GM13976 (cell line): ENCODE measurements at regions not wholly inside any gene's neighbourhood (a gene's known extent, or its start where the extent isn't known, plus 50 kb on each side); places are given as distances from the start of the nearest gene placed in this dataset.

Experiments used
- DNase-seq: peaks from one replicate; pipeline ENCODE4 v3.0.0; 2012; ENCODE audit warnings: low spot score
- CTCF ChIP-seq: IDR thresholded peaks from 2 replicates; pipeline ENCODE4 v1.5.1; 2012; ENCODE audit warnings: borderline replicate concordance, mild to moderate bottlenecking; ENCODE audit not compliant: insufficient read depth; ENCODE audit errors: extremely low read depth, missing control alignments, control extremely low read depth
- in situ Hi-C: fragments of 300-500 bp; cut with MboI; formaldehyde crosslinking; loops from one replicate; pipeline ENCODE4 v1.12.0; 2022; ENCODE audit warnings: low sequenced_read_pairs, mixed read lengths, inconsistent platforms; ENCODE audit not compliant: unreplicated experiment

- in situ Hi-C loops, result no loop called here
- no peak for TF ChIP-seq CTCF
Measured at GRCh38 chr16:86138121-86139085, 239.4 kb downstream of the IRF8 start.

GRCh38 chr16:86142801-86143236 lies 243.9 kb downstream of the IRF8 start:
- in situ Hi-C loops, result no loop called here
- no peak for DNase-seq
- no peak for TF ChIP-seq CTCF

More at GRCh38 chr16:86138121-86139085, 239.4 kb downstream of the IRF8 start:
- DNase-seq, result no peak

- TF ChIP-seq CTCF, result no peak
- in situ Hi-C loops, result no loop called here
- no peak for DNase-seq
Measured at GRCh38 chr16:86143666-86144065, 244.7 kb downstream of the IRF8 start.

GRCh38 chr16:86145669-86146068 lies 246.7 kb downstream of the IRF8 start:
- in situ Hi-C loops, result no loop called here
- DNase-seq, result no peak
- no peak for TF ChIP-seq CTCF

- in situ Hi-C loops, result no loop called here
- DNase-seq, result no peak
- TF ChIP-seq CTCF, result no peak
Measured at GRCh38 chr16:86150641-86151238, 251.8 kb downstream of the IRF8 start.

GRCh38 chr16:86151239-86151851 lies 252.4 kb downstream of the IRF8 start:
- no peak for DNase-seq
- in situ Hi-C loops, result no loop called here
- no peak for TF ChIP-seq CTCF
